PC-9 (cell line): ENCODE measurements at regions not wholly inside any gene's neighbourhood (a gene's known extent, or its start where the extent isn't known, plus 50 kb on each side); places are given as distances from the start of the nearest gene placed in this dataset.

Experiments
- BruUV-seq: library from RNA; stranded (reverse); fragments of 400-500 nt; replicated peaks from 2 replicates; lab custom pipeline; 2021; lab: Mats Ljungman, UMichigan
- CTCF ChIA-PET: fragments of 300-600 bp; sonication (Branson Sonifier 250); formaldehyde crosslinking; loops from one replicate; lab custom pipeline; 2022; ENCODE audit warnings: antibody characterized with exemption; lab: Charles Lee
- POLR2A ChIA-PET: fragments of 300-600 bp; sonication (Branson Sonifier 250); formaldehyde crosslinking; loops from one replicate; lab custom pipeline; 2022; ENCODE audit warnings: antibody characterized with exemption; ENCODE audit not compliant: unreplicated experiment; lab: Charles Lee
- DNase-seq, 2 experiments: peaks; one replicate each; pipeline versions ENCODE4 v3.0.0 to v3.0.0-alpha.2; 2015 to 2022; ENCODE audit warnings: mixed read lengths in 1 of 2
- H2AFZ ChIP-seq: fragments of 200-600 bp; sonication (generic); 2 replicates; pipeline ENCODE4 v1.8.1; 2017; ENCODE audit warnings: antibody characterized with exemption
- H3F3A ChIP-seq: fragments of 200-600 bp; sonication (generic); 2 replicates; pipeline ENCODE4 v1.8.1; 2017; ENCODE audit warnings: antibody characterized with exemption, mild to moderate bottlenecking, low read depth; ENCODE audit not compliant: insufficient read depth
- H3K27ac ChIP-seq: fragments of 200-600 bp; sonication (generic); 2 replicates; pipeline ENCODE4 v1.6.1; 2016; ENCODE audit warnings: mixed run types
- H3K27me3 ChIP-seq: fragments of 200-600 bp; sonication (generic); 2 replicates; pipeline ENCODE4 v1.6.1; 2016; ENCODE audit warnings: low read depth, mixed run types; ENCODE audit not compliant: insufficient read depth
- H3K36me3 ChIP-seq: fragments of 200-600 bp; sonication (generic); 2 replicates; pipeline ENCODE4 v1.6.1; 2016; ENCODE audit warnings: low read depth, mixed run types
- H3K4me1 ChIP-seq: fragments of 200-600 bp; sonication (generic); replicated peaks from 2 replicates; pipeline ENCODE4 v1.6.1; 2016; ENCODE audit warnings: mixed run types; ENCODE audit not compliant: insufficient read depth
- H3K4me2 ChIP-seq: fragments of 200-600 bp; sonication (generic); 2 replicates; pipeline ENCODE4 v1.6.1; 2017; ENCODE audit warnings: mixed run types
- H3K4me3 ChIP-seq: fragments of 200-600 bp; sonication (generic); 2 replicates; pipeline ENCODE4 v1.6.1; 2016; ENCODE audit warnings: mixed run types
- H3K79me2 ChIP-seq: fragments of 200-600 bp; sonication (generic); 2 replicates; pipeline ENCODE4 v1.6.1; 2017; ENCODE audit warnings: low read depth, mixed run types
- H3K9me2 ChIP-seq: fragments of 200-600 bp; sonication (generic); 2 replicates; pipeline ENCODE4 v1.8.1; 2017; ENCODE audit warnings: mild to moderate bottlenecking; ENCODE audit not compliant: insufficient read depth
- H3K9me3 ChIP-seq: fragments of 200-600 bp; sonication (generic); 2 replicates; pipeline ENCODE4 v1.8.1; 2016; ENCODE audit warnings: low read depth; ENCODE audit not compliant: insufficient read depth
- H4K20me1 ChIP-seq: fragments of 200-600 bp; sonication (generic); 2 replicates; pipeline ENCODE4 v1.8.1; 2017; ENCODE audit not compliant: insufficient read depth
- CTCF ChIP-seq: fragments of 200-600 bp; sonication (generic); conservative IDR thresholded peaks from 2 replicates; pipeline ENCODE4 v1.6.1; 2017; ENCODE audit warnings: mixed run types, antibody characterized with exemption, mild to moderate bottlenecking, moderate library complexity
- EZH2 ChIP-seq: fragments of 200-600 bp; sonication (generic); IDR thresholded peaks from 2 replicates; pipeline ENCODE4 v1.8.0; 2017; ENCODE audit warnings: antibody characterized with exemption, low read depth
- intact Hi-C: fragments of 100-400 bp; cut with micrococcal nuclease; formaldehyde crosslinking; loops from one replicate; pipeline ENCODE4 v1.10.0; 2022; ENCODE audit not compliant: unreplicated experiment

- no peaks in the 10 kb centered on the region for H3K79me2 ChIP-seq
- intact Hi-C loops = no loop called here
Measured at GRCh38 chr6:145270464-145270863, 464.9 kb downstream of the EPM2A start.

GRCh38 chr6:145271040-145271439 is 464.3 kb downstream of the EPM2A start:
- peaks cover 11% of the 10 kb centered on the region for H3K4me1 ChIP-seq
- no peaks in the 10 kb centered on the region for H3K79me2 ChIP-seq
- no peak for TF ChIP-seq CTCF
- TF ChIP-seq EZH2 = no peak
- H3K27me3 ChIP-seq = no peaks in the 10 kb centered on the region
- no peaks in the 10 kb centered on the region for H4K20me1 ChIP-seq
- CTCF ChIA-PET = no interaction called here
- no peak overlapping the region for H3K4me2 ChIP-seq
- POLR2A ChIA-PET = no interaction called here
- BruUV-seq = no TSS peak
- no peaks in the 10 kb centered on the region for H3F3A ChIP-seq
- H3K27ac ChIP-seq = no peak overlapping the region
- H3K9me3 ChIP-seq = no peaks in the 10 kb centered on the region
- no peak for DNase-seq
- no peaks in the 10 kb centered on the region for H3K36me3 ChIP-seq
- peak overlapping the region; percentile 9; the same call in 1 of the 2 replicates for H2AFZ ChIP-seq
- no peak overlapping the region for H3K4me3 ChIP-seq
- intact Hi-C loops = no loop called here
- no peaks in the 10 kb centered on the region for H3K9me2 ChIP-seq

More at GRCh38 chr6:145270464-145270863, 464.9 kb downstream of the EPM2A start:
- Histone ChIP-seq H4K20me1 (no peaks in the 10 kb centered on the region), H3K4me2 (no peak overlapping the region), H3K4me3 (no peak overlapping the region), H3K36me3 (no peaks in the 10 kb centered on the region), H3K9me3 (no peaks in the 10 kb centered on the region), H3K27ac (no peak overlapping the region), H3K9me2 (no peaks in the 10 kb centered on the region), H3K27me3 (no peaks in the 10 kb centered on the region), H3F3A (no peaks in the 10 kb centered on the region), H2AFZ (no peak overlapping the region), H3K4me1 (peaks cover 11% of the 10 kb centered on the region)
- ChIA-PET CTCF (no interaction called here), POLR2A (no interaction called here)
- DNase-seq = no peak
- no TSS peak for BruUV-seq
- no peak for TF ChIP-seq CTCF
- TF ChIP-seq EZH2 = no peak

- ChIA-PET CTCF (no interaction called here), POLR2A (no interaction called here)
- no peak for DNase-seq
- Histone ChIP-seq H4K20me1 (no peaks in the 10 kb centered on the region), H3K9me3 (no peaks in the 10 kb centered on the region), H3K79me2 (no peaks in the 10 kb centered on the region), H3F3A (no peaks in the 10 kb centered on the region), H2AFZ (no peak overlapping the region), H3K4me2 (no peak overlapping the region), H3K9me2 (no peaks in the 10 kb centered on the region), H3K4me3 (no peak overlapping the region), H3K27me3 (no peaks in the 10 kb centered on the region), H3K27ac (no peak overlapping the region), H3K36me3 (no peaks in the 10 kb centered on the region), H3K4me1 (peaks cover 10% of the 10 kb centered on the region)
- no TSS peak for BruUV-seq
- intact Hi-C loops = no loop called here
- no peak for TF ChIP-seq CTCF
Measured at GRCh38 chr6:145271577-145271976, 463.7 kb downstream of the EPM2A start.
